H1 (cell line): ENCODE measurements at regions not wholly inside any gene's neighbourhood (a gene's known extent, or its start where the extent isn't known, plus 50 kb on each side); places are given as distances from the start of the nearest gene placed in this dataset.

Experiments
- CTCF ChIA-PET: fragments of 300-600 bp; sonication (Branson Sonifier 250); formaldehyde crosslinking; loops from one replicate; lab custom pipeline; 2021; ENCODE audit not compliant: partially characterized antibody; lab: Charles Lee
- POLR2A ChIA-PET: fragments of 300-600 bp; sonication (Branson Sonifier 250); formaldehyde crosslinking; loops from one replicate; lab custom pipeline; 2021; ENCODE audit warnings: inconsistent platforms; ENCODE audit not compliant: partially characterized antibody; lab: Charles Lee
- DNase-seq, 2 experiments: peaks; one replicate each; pipeline versions ENCODE4 v3.0.0 to v3.0.0-alpha.2; 2010 to 2022; ENCODE audit warnings: low spot score in 2 of 2, low read depth in 1 of 2, mixed read lengths in 1 of 2
- FAIRE-seq: peaks from 2 replicates; lab custom pipeline; 2011; peaks lifted over from hg19 to GRCh38; lab: Jason Lieb, UNC
- H2AFZ ChIP-seq: 2 replicates; pipeline ENCODE4 v1.8.1; 2012; ENCODE audit warnings: low read length, inconsistent platforms
- H2AK5ac ChIP-seq: 2 replicates; pipeline ENCODE4 v1.6.1; 2013; ENCODE audit warnings: low read depth, low read length
- H2BK120ac ChIP-seq: replicated peaks from 2 replicates; pipeline ENCODE3; 2013; ENCODE audit warnings: low read depth, low read length, inconsistent platforms
- H2BK12ac ChIP-seq: 2 replicates; pipeline ENCODE4 v1.6.1; 2013; ENCODE audit warnings: low read depth, low read length
- H2BK15ac ChIP-seq: 2 replicates; pipeline ENCODE4 v1.6.1; 2013; ENCODE audit warnings: low read length
- H2BK20ac ChIP-seq: 2 replicates; pipeline ENCODE4 v1.6.1; 2013; ENCODE audit warnings: low read length
- H2BK5ac ChIP-seq: 2 replicates; pipeline ENCODE4 v1.6.1; 2013; ENCODE audit warnings: low read depth, low read length
- H3K14ac ChIP-seq: 2 replicates; pipeline ENCODE4 v1.6.1; 2013; ENCODE audit warnings: inconsistent platforms; ENCODE audit not compliant: insufficient read length
- H3K18ac ChIP-seq: 2 replicates; pipeline ENCODE4 v1.6.1; 2013; ENCODE audit warnings: low read length; ENCODE audit errors: extremely low read depth
- H3K23ac ChIP-seq: 2 replicates; pipeline ENCODE4 v1.6.1; 2013; ENCODE audit warnings: inconsistent platforms; ENCODE audit not compliant: insufficient read length
- H3K23me2 ChIP-seq: 2 replicates; pipeline ENCODE4 v1.6.1; 2013; ENCODE audit warnings: low read depth, low read length
- H3K27ac ChIP-seq: 2 replicates; pipeline ENCODE4 v1.6.1; 2011; ENCODE audit warnings: low read depth, low read length, inconsistent platforms
- H3K27me3 ChIP-seq, 4 experiments: replicated peaks in 1 of 4; 1 replicate in 1 of 4; 2 replicates in 3 of 4; pipeline versions ENCODE4 v1.6.1 to v1.8.1; 2011 to 2013; ENCODE audit warnings: low read length in 3 of 4, mild to moderate bottlenecking in 3 of 4, inconsistent platforms in 2 of 4, mixed read lengths in 2 of 4, moderate library complexity in 1 of 4; ENCODE audit not compliant: control insufficient read depth in 3 of 4, insufficient read depth in 3 of 4; ENCODE audit errors: extremely low read depth in 1 of 4
- H3K36me3 ChIP-seq, 4 experiments: 2 replicates each; pipeline versions ENCODE4 v1.6.1 to v1.8.1; 2011 to 2013; ENCODE audit warnings: mild to moderate bottlenecking in 4 of 4, low read length in 3 of 4, moderate library complexity in 2 of 4, control low read depth in 1 of 4, inconsistent platforms in 1 of 4; ENCODE audit not compliant: insufficient read depth in 4 of 4, control insufficient read depth in 2 of 4
- H3K4ac ChIP-seq: replicated peaks from 2 replicates; pipeline ENCODE3; 2013; ENCODE audit warnings: low read length, low read depth, mixed read lengths, inconsistent platforms; ENCODE audit not compliant: insufficient read length
- H3K4me1 ChIP-seq, 4 experiments: replicated peaks in 1 of 4; 1 replicate in 1 of 4; 2 replicates in 3 of 4; pipeline versions ENCODE4 v1.6.1 to v1.8.1; 2011 to 2013; ENCODE audit warnings: low read length in 3 of 4, inconsistent platforms in 2 of 4, mixed read lengths in 1 of 4; ENCODE audit not compliant: insufficient read depth in 4 of 4, control insufficient read depth in 3 of 4
- H3K4me2 ChIP-seq, 2 experiments: 2 replicates each; pipeline versions ENCODE4 v1.6.1 to v1.8.1; 2011 to 2013; ENCODE audit warnings: low read depth in 2 of 2, low read length in 2 of 2, control low read depth in 1 of 2, inconsistent platforms in 1 of 2, mild to moderate bottlenecking in 1 of 2; ENCODE audit not compliant: insufficient read depth in 1 of 2
- H3K4me3 ChIP-seq, 4 experiments: fragments of 200-600, 300-600 bp in 1 of 4; sonication (generic), shearing (Covaris generic), sonication (Bioruptor Twin) in 1 of 4; 2 replicates each; pipeline versions ENCODE4 v1.5.1 to v1.8.1; 2011 to 2016; ENCODE audit warnings: low read length in 4 of 4, low read depth in 3 of 4, control low read depth in 2 of 4, inconsistent platforms in 2 of 4, mild to moderate bottlenecking in 2 of 4, mixed read lengths in 1 of 4, moderate library complexity in 1 of 4; ENCODE audit not compliant: insufficient read depth in 2 of 4; ENCODE audit errors: extremely low read depth in 1 of 4
- H3K56ac ChIP-seq: replicated peaks from 2 replicates; pipeline ENCODE3; 2013; ENCODE audit warnings: low read depth, mild to moderate bottlenecking, mixed read lengths, low read length, inconsistent platforms; ENCODE audit not compliant: insufficient read length
- H3K79me1 ChIP-seq: 2 replicates; pipeline ENCODE4 v1.6.1; 2013; ENCODE audit warnings: low read depth, low read length, control low read depth
- H3K79me2 ChIP-seq, 2 experiments: 2 replicates each; pipeline versions ENCODE4 v1.6.1 to v1.8.1; 2012 to 2013; ENCODE audit warnings: low read length in 2 of 2, mild to moderate bottlenecking in 2 of 2, inconsistent platforms in 1 of 2; ENCODE audit not compliant: insufficient read depth in 2 of 2, control insufficient read depth in 1 of 2
- H3K9ac ChIP-seq, 4 experiments: replicated peaks in 1 of 4; 1 replicate in 1 of 4; 2 replicates in 3 of 4; pipeline versions ENCODE4 v1.6.1 to v1.8.1; 2011 to 2013; ENCODE audit warnings: low read depth in 3 of 4, low read length in 3 of 4, control low read depth in 2 of 4, mild to moderate bottlenecking in 2 of 4, moderate library complexity in 2 of 4, inconsistent platforms in 1 of 4; ENCODE audit errors: extremely low read depth in 1 of 4
- H3K9me3 ChIP-seq, 2 experiments: 2 replicates each; pipeline versions ENCODE4 v1.6.1 to v1.8.1; 2012 to 2013; ENCODE audit warnings: mild to moderate bottlenecking in 2 of 2, moderate library complexity in 2 of 2, control low read depth in 1 of 2, inconsistent platforms in 1 of 2, low read depth in 1 of 2, low read length in 1 of 2, mixed read lengths in 1 of 2; ENCODE audit not compliant: insufficient read depth in 2 of 2
- H4K20me1 ChIP-seq, 2 experiments: replicated peaks in 1 of 2; 2 replicates each; pipeline versions ENCODE3 to v1.8.1; 2011 to 2013; ENCODE audit warnings: inconsistent platforms in 2 of 2, low read length in 2 of 2, mild to moderate bottlenecking in 1 of 2; ENCODE audit not compliant: insufficient read depth in 2 of 2, control insufficient read depth in 1 of 2
- H4K5ac ChIP-seq: 2 replicates; pipeline ENCODE4 v1.6.1; 2013; ENCODE audit warnings: low read length, low read depth, mixed read lengths, inconsistent platforms; ENCODE audit not compliant: insufficient read length
- H4K8ac ChIP-seq: 2 replicates; pipeline ENCODE4 v1.8.0; 2013; ENCODE audit warnings: mild to moderate bottlenecking, moderate library complexity, low read length, inconsistent platforms; ENCODE audit not compliant: insufficient read depth; ENCODE audit errors: extremely low read depth
- H4K91ac ChIP-seq: replicated peaks from 2 replicates; pipeline ENCODE3; 2013; ENCODE audit warnings: low read length, mixed read lengths, inconsistent platforms; ENCODE audit not compliant: insufficient read length
- SAP30 ChIP-seq: fragments of 300-600 bp; sonication (generic); IDR thresholded peaks from 2 replicates; pipeline ENCODE4 v1.7.1; 2012; ENCODE audit warnings: low read length, moderate library complexity, mild to moderate bottlenecking, inconsistent platforms; ENCODE audit not compliant: insufficient read depth, insufficient replicate concordance
- WGBS, 2 experiments: shearing (Covaris generic) in 1 of 2; methylation state at CpG; one replicate each; pipeline versions ENCODE4 v1.1.6 to v1.1.7; 2013 to 2015; ENCODE audit warnings: low lambda C conversion rate in 2 of 2, mixed read lengths in 2 of 2, inconsistent platforms in 1 of 2, low coverage in 1 of 2, missing lambda C conversion rate in 1 of 2; ENCODE audit not compliant: insufficient replicate concordance in 2 of 2, insufficient coverage in 1 of 2, insufficient read length in 1 of 2; ENCODE audit errors: extremely low coverage in 1 of 2, missing lambda C conversion rate in 1 of 2; 5-methylcytosine and 5-hydroxymethylcytosine counted together

- no peak overlapping the region for H2BK15ac ChIP-seq
- H2BK120ac ChIP-seq = no peak overlapping the region
- no peaks in the 10 kb centered on the region for H3K36me3 ChIP-seq
- no peak for DNase-seq
- H3K4me2 ChIP-seq = no peak overlapping the region
- H4K91ac ChIP-seq = no peak overlapping the region
- H3K4me3 ChIP-seq = no peak overlapping the region
- H2BK20ac ChIP-seq = no peak overlapping the region
- H3K56ac ChIP-seq = no peak overlapping the region
- no peak overlapping the region for H4K8ac ChIP-seq
- H3K27ac ChIP-seq = no peak overlapping the region
- POLR2A ChIA-PET = no interaction called here
- no peaks in the 10 kb centered on the region for H3K79me2 ChIP-seq
- H2BK12ac ChIP-seq = no peak overlapping the region
- H2AFZ ChIP-seq = no peak overlapping the region
- no peak overlapping the region for H2AK5ac ChIP-seq
- H3K18ac ChIP-seq = no peak overlapping the region
- no peaks in the 10 kb centered on the region for H3K79me1 ChIP-seq
- H3K9ac ChIP-seq = no peak overlapping the region
- WGBS, 2 experiments = 90% methylated on average over 2 of the region's 2 CpGs; no CpG with 5 or more reads in 1 of the 2 experiments
- H3K4ac ChIP-seq = no peak overlapping the region
- H4K20me1 ChIP-seq = no peaks in the 10 kb centered on the region
- peaks cover 0 to 3% (median 0%) of the 10 kb centered on the region in 4 experiments; a peak in 3 of 7 replicates for H3K4me1 ChIP-seq
- CTCF ChIA-PET = interaction anchor here (1.0 to 2.1 kb wide), 5 partner anchors 10 to 128 kb away, joined by 3 to 8 read pairs (median 3); no protein-coding TSS in a partner anchor
- no peak for TF ChIP-seq SAP30
- TF ChIP-seq, all 59 proteins: peak for 0
- Histone ChIP-seq H3K14ac (no peak overlapping the region), H3K27me3 (no peaks in the 10 kb centered on the region), H3K9me3 (peaks cover 8 to 9% of the 10 kb centered on the region in 2 experiments; a peak in 2 of 4 replicates), H3K23me2 (peaks cover 2% of the 10 kb centered on the region), H3K23ac (no peak overlapping the region), H4K5ac (no peak overlapping the region), H2BK5ac (no peak overlapping the region)
- FAIRE-seq = no peak
Observed at GRCh38 chr6:106736502-106736901, 107.1 kb downstream of the QRSL1 start.
